ENCODE measurements at regions not wholly inside any gene's neighbourhood (a gene's known extent, or its start where the extent isn't known, plus 50 kb on each side); places are given as distances from the start of the nearest gene placed in this dataset.
A peak's percentile ranks its signal among the peaks of the same experiment; 100 is the strongest.

- Mint-ChIP-seq H3K9me3 (peaks cover 14% of the 10 kb centered on the region), H3K27ac (ENCODE audit: unreplicated experiment) (no peak overlapping the region), H3K4me3 (no peak overlapping the region), H3K27me3 (ENCODE audit: low read depth) (peaks cover 94% of the 10 kb centered on the region), H3K36me3 (ENCODE audit: low read depth) (peaks cover 4% of the 10 kb centered on the region), H3K4me1 (peaks cover 31% of the 10 kb centered on the region)
- TF ChIP-seq CTCF (conservative IDR thresholded peaks at IDR 0.05): no peak
- DNase-seq (ENCODE audit: low read depth, low spot score): no peak
Measured at GRCh38 chr3:193767353-193768069, 174.5 kb downstream of the OPA1 start.

- Mint-ChIP-seq H3K27me3 (ENCODE audit: low read depth) (peaks cover 94% of the 10 kb centered on the region), H3K36me3 (ENCODE audit: low read depth) (no peaks in the 10 kb centered on the region), H3K4me1 (peaks cover 36% of the 10 kb centered on the region), H3K27ac (ENCODE audit: unreplicated experiment) (no peak overlapping the region), H3K9me3 (peaks cover 11% of the 10 kb centered on the region), H3K4me3 (no peak overlapping the region)
- TF ChIP-seq CTCF (conservative IDR thresholded peaks at IDR 0.05): no peak
- no peak for DNase-seq (ENCODE audit: low read depth, low spot score)
Measured at GRCh38 chr3:193768070-193768394, 175.0 kb downstream of the OPA1 start.

- Mint-ChIP-seq H3K4me1 (peaks cover 43% of the 10 kb centered on the region), H3K27me3 (ENCODE audit: low read depth) (peaks cover 94% of the 10 kb centered on the region), H3K27ac (ENCODE audit: unreplicated experiment) (no peak overlapping the region), H3K4me3 (no peak overlapping the region), H3K36me3 (ENCODE audit: low read depth) (no peaks in the 10 kb centered on the region), H3K9me3 (peaks cover 3% of the 10 kb centered on the region)
- TF ChIP-seq CTCF (conservative IDR thresholded peaks at IDR 0.05): no peak
- DNase-seq (ENCODE audit: low read depth, low spot score): no peak
Measured at GRCh38 chr3:193769437-193769836, 176.4 kb downstream of the OPA1 start.

GRCh38 chr3:193771011-193771652 lies 178.1 kb downstream of the OPA1 start:
- no peaks in the 10 kb centered on the region for H3K36me3 Mint-ChIP-seq (ENCODE audit: low read depth)
- no peak for DNase-seq (ENCODE audit: low read depth, low spot score)
- no peak overlapping the region for H3K4me3 Mint-ChIP-seq
- H3K27me3 Mint-ChIP-seq (ENCODE audit: low read depth): peaks cover 94% of the 10 kb centered on the region
- no peak overlapping the region for H3K27ac Mint-ChIP-seq (ENCODE audit: unreplicated experiment)
- no peaks in the 10 kb centered on the region for H3K9me3 Mint-ChIP-seq
- peaks cover 48% of the 10 kb centered on the region for H3K4me1 Mint-ChIP-seq
- TF ChIP-seq CTCF (conservative IDR thresholded peaks at IDR 0.05): no peak

GRCh38 chr3:193771653-193772421 lies 178.8 kb downstream of the OPA1 start:
- Mint-ChIP-seq H3K4me3 (no peak overlapping the region), H3K9me3 (no peaks in the 10 kb centered on the region), H3K27ac (ENCODE audit: unreplicated experiment) (peak overlapping the region; percentile 85), H3K4me1 (peaks cover 55% of the 10 kb centered on the region), H3K36me3 (ENCODE audit: low read depth) (no peaks in the 10 kb centered on the region), H3K27me3 (ENCODE audit: low read depth) (peaks cover 94% of the 10 kb centered on the region)
- no peak for DNase-seq (ENCODE audit: low read depth, low spot score)
- TF ChIP-seq CTCF (conservative IDR thresholded peaks at IDR 0.05): no peak

Measured in neural crest cell (in vitro differentiated cells).